ENCODE measurements at regions not wholly inside any gene's neighbourhood (a gene's known extent, or its start where the extent isn't known, plus 50 kb on each side); places are given as distances from the start of the nearest gene placed in this dataset.

- no peak overlapping the region for H3K27ac ChIP-seq
- TF ChIP-seq, protein P1, sequence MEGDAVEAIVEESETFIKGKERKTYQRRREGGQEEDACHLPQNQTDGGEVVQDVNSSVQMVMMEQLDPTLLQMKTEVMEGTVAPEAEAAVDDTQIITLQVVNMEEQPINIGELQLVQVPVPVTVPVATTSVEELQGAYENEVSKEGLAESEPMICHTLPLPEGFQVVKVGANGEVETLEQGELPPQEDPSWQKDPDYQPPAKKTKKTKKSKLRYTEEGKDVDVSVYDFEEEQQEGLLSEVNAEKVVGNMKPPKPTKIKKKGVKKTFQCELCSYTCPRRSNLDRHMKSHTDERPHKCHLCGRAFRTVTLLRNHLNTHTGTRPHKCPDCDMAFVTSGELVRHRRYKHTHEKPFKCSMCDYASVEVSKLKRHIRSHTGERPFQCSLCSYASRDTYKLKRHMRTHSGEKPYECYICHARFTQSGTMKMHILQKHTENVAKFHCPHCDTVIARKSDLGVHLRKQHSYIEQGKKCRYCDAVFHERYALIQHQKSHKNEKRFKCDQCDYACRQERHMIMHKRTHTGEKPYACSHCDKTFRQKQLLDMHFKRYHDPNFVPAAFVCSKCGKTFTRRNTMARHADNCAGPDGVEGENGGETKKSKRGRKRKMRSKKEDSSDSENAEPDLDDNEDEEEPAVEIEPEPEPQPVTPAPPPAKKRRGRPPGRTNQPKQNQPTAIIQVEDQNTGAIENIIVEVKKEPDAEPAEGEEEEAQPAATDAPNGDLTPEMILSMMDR (conservative IDR thresholded peaks at IDR 0.05) = no peak
- TF ChIP-seq ZFX (IDR thresholded peaks at IDR 0.05) = no peak
These were observed 51.3 kb upstream of the PFKP start for GRCh38 chr10:3016016-3016415.

DNA sequence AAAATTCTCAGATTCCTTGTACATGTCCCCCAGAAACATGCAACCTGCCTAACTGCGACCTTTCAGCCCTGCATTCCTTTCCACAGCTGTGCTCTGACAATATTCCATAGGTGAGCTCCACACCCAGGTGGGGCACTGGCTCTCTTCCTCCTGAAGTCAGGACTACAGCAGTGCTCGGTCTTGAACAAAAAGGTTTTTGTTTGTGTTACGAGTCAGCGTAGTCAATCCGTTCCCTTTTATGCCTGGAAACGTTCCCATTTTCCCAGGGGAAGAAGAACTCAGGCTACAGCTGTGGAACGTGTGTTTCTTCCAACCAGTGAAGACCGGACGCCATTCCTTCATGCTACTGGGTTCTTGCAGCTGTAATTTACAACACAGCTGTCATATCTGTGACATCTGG is 52.4 kb upstream of the PFKP start:
- no peak for TF ChIP-seq ZFX (IDR thresholded peaks at IDR 0.05)
- TF ChIP-seq, protein P1 (conservative IDR thresholded peaks at IDR 0.05) = no peak
- H3K27ac ChIP-seq = no peak overlapping the region

GRCh38 chr10:3012223-3012622 is 55.1 kb upstream of the PFKP start:
- H3K27ac ChIP-seq = no peak overlapping the region
- TF ChIP-seq, protein P1 (conservative IDR thresholded peaks at IDR 0.05) = no peak
- TF ChIP-seq ZFX (IDR thresholded peaks at IDR 0.05) = no peak

GRCh38 chr10:3010816-3011460 is 56.4 kb upstream of the PFKP start:
- TF ChIP-seq ZFX (IDR thresholded peaks at IDR 0.05) = no peak
- TF ChIP-seq, protein P1 (conservative IDR thresholded peaks at IDR 0.05) = no peak
- H3K27ac ChIP-seq = no peak overlapping the region

DNA sequence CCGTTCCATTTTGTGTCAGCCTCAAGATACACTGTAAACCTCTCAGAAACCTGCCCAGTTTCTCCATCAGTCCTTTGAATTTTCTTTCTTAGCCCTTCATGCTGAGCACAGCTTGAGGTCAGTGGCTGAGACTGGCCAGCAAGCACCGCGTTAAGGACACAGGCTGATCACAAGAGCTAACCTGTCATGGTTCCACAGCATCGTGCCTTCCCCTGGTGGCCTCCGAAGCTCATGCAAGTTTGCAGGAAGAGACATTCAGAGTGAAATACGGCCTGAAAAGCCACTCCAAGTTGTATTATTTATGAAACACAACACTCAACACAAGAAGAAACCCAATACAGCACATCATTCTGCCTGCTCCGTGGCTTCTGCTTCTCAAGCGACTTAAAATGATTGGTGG is 57.0 kb upstream of the PFKP start:
- H3K27ac ChIP-seq = no peak overlapping the region
- no peak for TF ChIP-seq ZFX (IDR thresholded peaks at IDR 0.05)
- TF ChIP-seq, protein P1 (conservative IDR thresholded peaks at IDR 0.05) = no peak

GRCh38 chr10:3009341-3009740 is 58.0 kb upstream of the PFKP start:
- TF ChIP-seq ZFX (IDR thresholded peaks at IDR 0.05) = no peak
- TF ChIP-seq, protein P1 (conservative IDR thresholded peaks at IDR 0.05) = no peak
- no peak overlapping the region for H3K27ac ChIP-seq

GRCh38 chr10:3008518-3009195 is 58.7 kb upstream of the PFKP start:
- TF ChIP-seq ZFX (IDR thresholded peaks at IDR 0.05) = no peak
- TF ChIP-seq, protein P1 (conservative IDR thresholded peaks at IDR 0.05) = no peak
- no peak overlapping the region for H3K27ac ChIP-seq

All from C4-2B (cell line).